Muscle of arm (tissue), 1 donor: ENCODE measurements at regions not wholly inside any gene's neighbourhood (a gene's known extent, or its start where the extent isn't known, plus 50 kb on each side); places are given as distances from the start of the nearest gene placed in this dataset.

Source experiments
- DNase-seq: peaks from one replicate; pipeline ENCODE4 v3.0.0-alpha.2; 2013

GRCh38 chr1:82880506-82880905, 1079.8 kb downstream of the ADGRL2 start:
- DNase-seq: no peak

- peak; percentile 77 for DNase-seq
These were observed 1079.1 kb downstream of the ADGRL2 start for GRCh38 chr1:82879701-82880305.

- no peak for DNase-seq
These were observed 1074.4 kb downstream of the ADGRL2 start for GRCh38 chr1:82875170-82875569.

- DNase-seq: no peak
These were observed 1073.3 kb downstream of the ADGRL2 start for GRCh38 chr1:82874041-82874440.

GRCh38 chr1:82870332-82870731, 1069.6 kb downstream of the ADGRL2 start:
- no peak for DNase-seq

- DNase-seq: no peak
These were observed 1067.0 kb downstream of the ADGRL2 start for GRCh38 chr1:82867781-82868180.

GRCh38 chr1:82861749-82862148, 1061.0 kb downstream of the ADGRL2 start:
- DNase-seq: no peak

- DNase-seq: no peak
These were observed 1057.3 kb downstream of the ADGRL2 start for GRCh38 chr1:82858031-82858430.

GRCh38 chr1:82849460-82849859, 1048.7 kb downstream of the ADGRL2 start:
- peak; percentile 36 for DNase-seq

GRCh38 chr1:82848043-82848442, 1047.3 kb downstream of the ADGRL2 start:
- no peak for DNase-seq

- DNase-seq: peak; percentile 33
These were observed 1045.1 kb downstream of the ADGRL2 start for GRCh38 chr1:82845866-82846265.

- DNase-seq: peak; percentile 22
These were observed 1044.4 kb downstream of the ADGRL2 start for GRCh38 chr1:82844911-82845827.

GRCh38 chr1:82844447-82844846, 1043.7 kb downstream of the ADGRL2 start:
- no peak for DNase-seq

- DNase-seq: no peak
These were observed 1043.1 kb downstream of the ADGRL2 start for GRCh38 chr1:82843876-82844275.

- no peak for DNase-seq
These were observed 1039.5 kb downstream of the ADGRL2 start for GRCh38 chr1:82840192-82840591.

- DNase-seq: peak; percentile 7
These were observed 1037.2 kb downstream of the ADGRL2 start for GRCh38 chr1:82837766-82838465.

- peak; percentile 22 for DNase-seq
These were observed 1036.4 kb downstream of the ADGRL2 start for GRCh38 chr1:82836973-82837680.

- peak; percentile 82 for DNase-seq
These were observed 1035.7 kb downstream of the ADGRL2 start for GRCh38 chr1:82836213-82836972.

- DNase-seq: no peak
These were observed 1030.1 kb downstream of the ADGRL2 start for GRCh38 chr1:82830690-82831380.

- DNase-seq: no peak
These were observed 1028.8 kb downstream of the ADGRL2 start for GRCh38 chr1:82829527-82829926.

GRCh38 chr1:82823876-82824275, 1023.1 kb downstream of the ADGRL2 start:
- no peak for DNase-seq
